GM18520 (cell line): ENCODE measurements at regions not wholly inside any gene's neighbourhood (a gene's known extent, or its start where the extent isn't known, plus 50 kb on each side); places are given as distances from the start of the nearest gene placed in this dataset.

Experiments
- ATAC-seq: cut with Tn5 transposase; IDR thresholded peaks from one replicate; pipeline ENCODE4 v1.9.1; 2021; ENCODE audit not compliant: unreplicated experiment

DNA sequence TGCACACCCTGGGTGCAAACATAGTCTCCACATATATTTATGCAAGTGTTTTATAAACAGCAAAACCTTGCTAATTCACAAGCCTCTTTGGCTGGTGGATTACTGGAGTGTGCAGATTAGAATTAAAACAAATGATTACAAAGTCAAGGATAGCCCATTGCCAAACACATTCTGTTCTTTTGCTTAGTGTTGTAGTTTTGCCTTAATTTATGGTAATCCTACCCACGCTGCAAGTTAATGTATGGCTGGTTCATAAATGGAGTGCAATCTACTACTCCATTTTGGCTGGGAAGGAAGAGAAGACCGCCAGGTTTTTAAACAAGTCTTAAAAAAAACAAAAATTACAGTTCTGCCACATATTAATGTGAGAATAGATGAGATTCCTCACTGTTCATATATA is 883.1 kb upstream of the KLHL29 start:
- no peak for ATAC-seq

DNA sequence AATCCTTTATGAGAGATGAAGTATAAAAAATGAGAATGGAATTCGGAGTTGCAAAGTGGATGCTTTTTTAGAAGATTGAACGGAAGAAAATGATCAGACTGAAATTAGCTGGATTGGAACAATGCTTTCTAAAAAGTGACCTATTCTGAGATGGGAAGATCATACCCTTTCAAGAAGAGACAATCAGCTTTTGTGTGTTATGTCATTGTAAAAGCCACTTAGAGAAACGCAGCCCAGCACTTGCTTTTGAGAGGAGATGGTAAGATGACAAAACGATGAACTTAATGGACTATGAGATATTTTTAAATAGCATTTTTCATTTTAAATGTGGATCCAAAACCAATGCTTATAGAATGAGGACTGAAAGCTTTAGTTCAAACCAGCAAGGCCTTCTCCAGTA is 871.4 kb upstream of the KLHL29 start:
- no peak for ATAC-seq

DNA sequence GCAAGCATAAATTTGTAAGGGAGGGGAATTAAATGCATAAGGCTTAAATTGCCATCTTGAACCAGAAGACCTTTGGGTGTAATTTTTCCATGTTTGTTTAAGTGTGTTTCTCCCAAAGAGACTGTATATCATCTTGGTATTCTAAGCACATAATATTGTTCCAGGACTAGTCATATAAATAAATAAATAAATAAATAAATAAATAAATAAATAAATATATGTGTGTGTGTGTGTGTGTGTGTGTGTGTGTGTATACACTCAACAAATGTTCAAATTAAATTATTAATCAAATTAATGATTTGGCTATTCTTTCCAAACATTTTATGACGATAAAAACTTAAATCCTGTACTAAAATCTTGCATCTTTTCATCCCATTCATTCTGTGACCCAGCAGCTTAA is 867.8 kb upstream of the KLHL29 start:
- no peak for ATAC-seq

DNA sequence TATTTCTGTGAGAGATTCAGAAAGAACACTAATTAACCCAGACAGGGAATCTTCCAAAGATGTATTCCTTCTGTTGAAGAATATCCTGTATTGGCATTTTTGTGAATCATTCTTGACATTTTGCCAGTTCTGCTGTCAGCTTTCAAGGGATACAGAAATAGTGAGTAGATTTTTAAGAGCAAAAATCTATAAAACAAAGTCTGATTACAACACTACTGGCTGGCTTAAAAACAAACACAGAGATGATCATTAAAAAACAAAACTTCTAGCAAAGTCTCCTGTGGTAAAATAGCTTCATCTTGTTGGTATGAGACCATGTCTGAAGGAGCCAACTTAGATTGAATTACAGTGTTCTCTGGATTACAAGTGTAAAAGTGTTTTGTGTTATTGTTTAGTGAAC is 866.3 kb upstream of the KLHL29 start:
- no peak for ATAC-seq

DNA sequence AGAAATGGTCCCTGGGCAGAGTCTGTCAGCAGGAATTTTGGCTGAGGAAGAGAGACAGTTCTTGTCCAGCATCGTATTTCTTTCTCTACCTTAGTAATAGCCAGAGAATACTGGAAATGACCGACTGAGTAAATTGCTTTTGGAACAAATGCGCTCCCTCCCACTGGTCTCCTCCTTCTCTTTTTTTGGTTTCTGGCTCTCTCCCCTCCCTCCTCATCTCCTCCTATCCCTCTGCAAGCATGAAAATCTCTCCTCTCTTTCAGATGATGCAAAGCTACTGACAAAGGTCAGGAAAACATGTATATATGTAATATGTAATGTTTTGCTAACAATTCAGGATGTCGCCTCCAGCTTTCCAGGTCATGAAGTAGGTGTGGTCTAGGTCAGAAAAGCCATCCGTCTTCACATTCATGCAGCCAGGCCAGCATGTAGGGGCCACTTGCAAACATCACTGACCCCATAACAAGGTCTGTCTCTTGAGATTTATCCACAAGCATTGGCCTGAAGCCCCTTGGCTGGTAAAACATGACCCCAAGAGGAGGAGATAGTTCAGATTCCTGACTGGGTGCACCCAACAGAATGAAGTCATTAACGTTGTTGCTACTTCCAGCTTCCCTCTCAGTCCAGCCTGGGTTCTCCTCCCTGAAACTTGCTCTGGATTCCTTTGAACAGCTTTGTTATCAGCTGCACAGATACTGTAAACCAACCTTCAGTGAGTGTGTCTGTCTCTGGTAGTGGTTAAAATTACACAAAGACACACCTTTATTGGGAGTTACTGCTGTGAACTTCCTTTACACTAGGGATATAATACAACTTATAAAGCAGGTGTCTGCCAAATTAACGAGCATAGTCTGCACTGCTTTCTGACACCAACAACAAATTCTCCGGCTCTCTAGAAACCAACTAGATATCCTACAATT is 864.4 kb upstream of the KLHL29 start:
- ATAC-seq = no peak

DNA sequence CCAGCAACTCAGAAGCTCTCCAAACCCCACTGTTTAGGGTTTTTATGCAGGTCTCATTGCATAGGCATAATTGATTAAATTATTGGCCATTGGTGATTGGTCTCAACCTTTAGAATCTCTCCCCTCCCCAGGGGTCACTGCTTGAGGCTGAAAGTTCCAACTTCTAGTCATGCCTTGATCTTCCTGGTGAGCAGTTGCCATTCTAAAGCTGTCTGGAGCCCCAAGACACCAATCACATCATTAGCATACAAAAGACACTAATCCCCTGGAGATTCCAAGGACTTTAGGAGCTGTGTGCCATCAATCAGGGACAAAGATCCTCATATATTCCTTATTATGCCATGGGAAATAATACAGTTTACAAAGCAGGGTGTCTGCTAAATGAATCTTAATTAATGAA is 863.4 kb upstream of the KLHL29 start:
- ATAC-seq = no peak

DNA sequence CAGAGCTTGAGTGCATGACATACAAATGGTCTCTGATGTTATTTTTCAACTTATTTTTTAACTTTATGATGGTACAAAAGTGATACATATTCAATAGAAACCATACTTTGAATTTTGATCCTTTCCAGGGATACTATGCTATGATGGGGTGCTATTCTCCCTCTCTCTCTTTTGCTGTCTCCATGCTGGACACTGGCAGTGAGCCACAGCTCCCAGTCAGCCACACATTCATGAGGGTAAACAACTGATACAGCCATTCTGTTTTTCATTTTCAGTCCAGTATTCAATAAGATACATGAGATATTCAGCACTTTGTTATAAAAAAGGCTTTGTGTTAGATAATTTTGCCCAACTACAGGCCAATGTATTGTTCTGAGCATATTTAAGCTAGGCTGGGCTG is 859.3 kb upstream of the KLHL29 start:
- no peak for ATAC-seq

DNA sequence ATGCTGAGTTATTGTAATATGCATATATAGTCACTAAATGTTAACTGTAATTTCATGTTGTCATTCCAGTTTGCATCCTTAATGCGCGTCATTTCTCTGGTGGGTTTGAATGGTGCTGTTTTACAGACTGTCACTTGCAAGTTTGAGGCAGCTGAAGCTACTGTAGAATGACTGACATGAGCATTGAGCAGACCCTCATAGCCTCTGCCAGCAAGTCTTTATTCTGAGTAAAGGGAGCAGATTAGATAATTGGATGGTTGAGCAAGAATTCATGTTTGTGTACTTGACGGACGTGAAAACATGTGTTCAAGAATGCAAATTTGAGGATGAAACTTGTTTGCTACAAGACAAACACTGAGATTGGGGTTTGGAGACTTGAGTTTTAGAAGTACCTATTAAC is 854.8 kb upstream of the KLHL29 start:
- ATAC-seq = no peak

DNA sequence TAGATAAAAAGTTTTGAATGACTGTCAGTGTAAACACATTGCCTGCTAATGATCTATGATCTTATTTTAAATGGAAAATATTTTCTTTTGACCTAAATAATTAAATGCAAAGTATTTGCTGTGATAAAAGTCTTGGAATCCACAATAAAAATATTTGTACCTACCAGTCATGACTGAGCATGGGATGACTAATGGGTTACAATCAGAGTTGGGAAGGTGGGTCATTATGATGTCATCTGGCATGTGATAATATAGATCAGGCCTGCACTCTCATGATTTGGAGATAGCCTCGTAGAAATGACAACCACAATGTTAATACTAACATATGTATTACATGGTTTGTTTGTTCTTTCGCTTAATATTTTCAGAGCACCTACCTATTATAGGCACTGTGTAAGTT is 848.8 kb upstream of the KLHL29 start:
- no peak for ATAC-seq

DNA sequence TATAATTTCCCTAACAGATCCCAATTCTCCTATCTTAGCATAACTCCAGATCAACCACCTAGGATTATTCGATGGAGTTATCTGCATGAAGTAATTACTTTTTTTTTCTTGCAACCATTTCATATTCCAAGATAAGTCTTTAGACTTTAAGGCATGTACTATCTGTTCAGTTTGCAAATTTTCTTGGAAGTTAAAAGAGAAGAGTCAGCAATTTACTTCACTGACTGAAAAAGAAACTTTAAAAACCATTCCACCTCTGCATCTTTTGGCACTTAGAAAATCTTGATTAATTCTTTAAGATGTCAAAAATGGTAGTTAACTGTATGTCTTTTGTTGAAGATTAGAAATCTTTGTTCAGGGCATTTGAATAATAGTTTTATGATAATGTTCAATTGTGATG is 830.5 kb upstream of the KLHL29 start:
- no peak for ATAC-seq

DNA sequence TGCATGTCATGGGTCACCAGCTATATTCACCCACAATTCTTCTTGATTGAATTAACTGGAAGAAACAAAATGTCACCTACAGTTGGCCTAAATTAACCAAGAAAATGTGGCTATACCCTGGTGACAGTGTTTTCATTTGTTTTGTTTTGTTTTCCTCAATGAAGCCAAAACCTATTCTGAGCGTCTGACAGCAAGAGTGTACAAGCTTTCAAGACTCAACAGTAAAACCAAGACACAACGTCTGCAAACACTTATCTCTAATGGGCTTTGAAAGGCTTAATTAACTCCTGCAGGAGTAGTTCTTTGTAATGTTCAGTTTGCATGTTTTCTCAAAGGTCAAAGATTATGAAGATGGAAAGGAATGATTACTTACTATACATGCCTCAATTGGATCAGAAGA is 827.6 kb upstream of the KLHL29 start:
- no peak for ATAC-seq

DNA sequence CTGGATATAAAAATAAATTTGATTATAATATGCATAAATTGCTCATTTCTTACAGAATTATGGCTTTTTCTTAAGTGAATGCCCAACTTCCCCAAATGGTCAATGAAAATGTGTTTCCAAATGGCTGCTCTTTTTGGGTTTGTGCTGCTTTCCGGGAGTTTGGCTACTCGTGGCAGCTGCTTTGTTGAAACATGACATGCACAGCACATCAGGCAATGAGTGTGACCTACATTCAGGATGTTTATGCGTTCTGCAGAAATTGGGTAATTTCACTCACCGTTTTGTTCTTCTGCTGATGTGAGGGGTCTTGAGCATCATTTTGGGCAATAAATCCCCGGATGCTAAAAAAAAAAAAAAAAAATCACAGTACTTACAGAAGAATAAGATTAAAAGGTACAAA is 825.0 kb upstream of the KLHL29 start:
- ATAC-seq = no peak

DNA sequence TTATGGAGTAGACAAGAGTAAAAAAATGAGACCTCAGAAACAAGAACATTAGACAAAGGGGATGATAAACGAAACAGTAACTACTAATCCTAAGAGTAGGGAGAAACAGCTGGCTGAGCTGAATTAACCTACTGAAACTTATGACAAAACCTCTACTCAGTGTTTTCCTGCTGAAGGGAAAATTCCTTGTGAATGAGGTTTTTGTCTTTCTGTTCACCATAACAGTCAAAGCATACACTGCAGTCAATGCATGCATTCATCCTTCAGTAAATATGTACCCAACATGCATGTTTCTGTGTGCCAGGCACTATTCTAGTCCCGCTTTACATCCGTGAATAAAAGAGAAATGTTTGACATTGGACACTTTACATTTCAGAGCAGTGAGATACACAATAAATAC is 805.6 kb upstream of the KLHL29 start:
- ATAC-seq = no peak

DNA sequence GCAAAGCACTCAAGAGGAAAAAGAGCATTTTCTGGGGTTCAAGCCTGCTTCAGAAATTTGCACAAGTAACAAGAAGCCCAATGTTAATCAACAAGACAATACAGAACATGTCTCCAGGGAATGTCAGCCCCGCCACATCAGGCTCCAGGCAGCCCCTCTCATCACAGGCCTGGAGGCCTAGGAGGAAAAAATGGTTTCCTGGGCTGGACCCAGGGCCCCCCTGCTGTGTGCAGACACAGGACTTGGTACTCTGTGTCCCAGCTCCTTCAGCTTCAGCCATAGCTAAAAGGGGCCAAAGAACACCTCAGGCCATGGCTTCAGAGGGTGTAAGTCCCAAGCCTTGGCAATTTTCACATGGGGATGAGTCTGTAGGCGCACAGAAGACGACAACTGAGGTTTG is 802.9 kb upstream of the KLHL29 start:
- ATAC-seq = no peak

DNA sequence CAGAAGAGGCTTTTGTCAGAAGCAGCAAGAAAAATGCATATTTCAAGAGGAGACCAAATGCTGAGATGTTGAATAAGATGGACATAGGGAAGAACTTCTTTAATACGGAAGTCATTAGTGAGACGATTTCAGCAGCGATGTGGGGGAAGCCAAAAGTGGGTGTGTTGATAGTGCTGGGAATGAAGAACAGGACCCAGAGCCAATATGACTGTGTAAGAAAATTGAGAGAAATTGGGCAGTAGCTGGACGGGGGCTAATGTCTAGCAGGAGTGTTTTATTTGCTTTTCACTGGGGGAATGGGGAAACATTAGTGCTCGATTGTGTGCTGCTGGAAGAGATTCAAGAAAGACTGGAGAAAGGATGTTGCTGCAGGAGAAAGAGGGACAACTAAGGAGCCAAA is 788.7 kb upstream of the KLHL29 start:
- ATAC-seq = no peak

DNA sequence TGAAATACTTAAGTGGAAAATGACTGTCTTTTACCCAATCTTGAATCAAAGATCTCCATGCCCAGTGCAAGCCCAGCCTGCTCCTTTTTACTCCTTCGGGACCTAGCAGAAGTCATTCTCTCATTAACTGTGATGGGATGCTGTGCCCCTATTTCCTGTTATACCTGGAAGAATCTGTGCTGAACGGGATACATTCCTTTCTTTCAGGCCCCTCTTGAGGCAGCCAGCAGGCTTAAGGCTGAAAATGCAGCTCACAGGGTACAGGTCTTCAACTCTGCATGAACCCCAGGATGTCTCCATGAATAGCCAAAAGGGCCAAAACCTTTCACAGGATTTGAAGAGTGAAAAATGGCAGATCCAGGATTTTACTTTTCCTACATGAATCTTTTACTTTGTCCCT is 784.8 kb upstream of the KLHL29 start:
- ATAC-seq = no peak

DNA sequence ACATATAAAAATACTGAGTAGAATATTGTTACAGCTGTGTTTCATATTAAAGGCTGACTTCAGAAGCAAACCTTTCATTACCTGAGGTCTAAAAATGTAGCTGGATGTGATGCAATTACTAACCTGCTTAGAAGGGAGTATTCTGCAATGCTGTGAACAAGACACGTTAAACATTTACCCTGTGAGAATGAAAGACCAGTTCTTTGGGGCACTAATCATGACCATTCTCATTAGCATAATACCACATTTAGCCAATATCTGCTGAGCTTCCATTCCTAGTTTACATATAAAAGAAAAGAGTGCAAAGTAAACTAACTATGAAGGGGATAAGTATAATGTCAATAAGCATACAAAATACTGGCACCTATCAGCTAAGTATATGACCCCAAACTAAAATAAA is 784.0 kb upstream of the KLHL29 start:
- ATAC-seq = no peak

DNA sequence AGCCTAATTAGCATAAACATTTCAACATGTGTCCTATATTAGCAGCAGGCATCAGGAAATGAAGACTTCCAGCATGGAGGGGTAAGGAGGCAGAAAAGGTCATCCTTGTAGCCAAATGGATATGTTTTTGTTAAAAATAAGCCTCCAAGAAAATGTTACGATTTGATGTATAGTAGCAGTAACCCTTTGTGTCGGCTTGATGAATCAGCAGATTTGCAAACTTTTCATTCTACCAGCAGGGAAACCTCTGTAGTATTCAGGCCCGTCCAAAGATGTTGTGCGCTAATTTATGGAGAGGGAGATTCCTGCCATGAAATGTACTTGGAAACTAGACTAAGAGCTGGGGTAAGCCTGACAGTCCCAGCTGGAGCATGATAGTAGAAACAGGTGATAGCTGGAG is 780.8 kb upstream of the KLHL29 start:
- no peak for ATAC-seq

DNA sequence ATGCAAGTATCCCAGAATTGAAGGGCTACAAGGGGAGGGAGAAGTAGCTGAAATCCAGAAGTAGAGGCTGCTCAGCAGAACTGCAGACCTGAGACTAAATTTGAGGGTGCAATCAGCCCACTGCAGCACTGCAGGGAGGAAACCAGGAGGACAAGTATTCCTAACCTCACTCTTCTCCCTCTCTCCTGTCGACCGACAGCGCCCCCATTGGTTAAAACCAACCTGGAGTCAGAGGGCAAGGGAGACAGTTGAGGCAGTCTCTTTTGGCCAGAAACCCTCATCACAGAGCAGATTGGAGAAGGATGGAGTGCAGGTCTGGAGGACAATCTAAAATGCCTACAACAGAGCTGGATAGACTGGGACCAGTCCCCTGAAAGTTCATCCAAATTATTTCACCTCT is 768.9 kb upstream of the KLHL29 start:
- ATAC-seq = no peak

DNA sequence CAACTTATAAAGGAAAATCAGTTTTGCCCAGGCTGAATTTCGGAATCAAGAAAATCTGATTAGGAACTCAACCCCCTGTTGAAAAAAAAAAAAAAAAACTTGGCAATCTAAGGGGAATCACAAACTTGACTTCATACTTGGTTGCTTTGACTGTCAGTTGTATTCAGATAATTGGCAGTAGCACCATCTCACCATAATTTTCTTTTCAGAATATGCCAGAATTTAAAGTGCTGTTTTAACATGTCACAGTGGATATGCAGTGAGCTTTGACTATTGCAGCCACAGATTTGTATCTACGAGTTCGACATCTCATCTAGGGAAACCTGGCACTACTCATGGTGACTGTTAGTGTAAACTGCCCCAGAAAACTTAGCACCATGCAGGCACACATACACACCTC is 761.4 kb upstream of the KLHL29 start:
- no peak for ATAC-seq

DNA sequence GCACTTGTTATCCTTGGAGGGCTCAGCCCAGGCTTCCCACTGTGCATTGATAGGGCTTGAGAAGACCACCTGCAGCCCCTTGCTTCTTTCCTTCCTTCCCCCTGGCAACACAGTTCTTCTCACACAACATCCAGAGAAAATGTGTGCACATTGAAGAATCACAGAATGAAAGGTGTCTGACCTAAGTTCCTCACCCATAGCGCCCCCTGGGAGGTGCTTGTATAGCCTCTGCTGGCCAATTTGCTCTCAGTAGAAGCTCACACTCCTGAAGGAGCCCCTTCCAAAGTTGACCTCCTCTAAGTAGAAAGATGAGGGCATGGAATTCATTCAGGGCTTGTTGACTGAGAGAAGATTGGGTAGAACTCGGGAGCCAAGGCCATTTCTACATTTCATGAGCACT is 758.4 kb upstream of the KLHL29 start:
- no peak for ATAC-seq

DNA sequence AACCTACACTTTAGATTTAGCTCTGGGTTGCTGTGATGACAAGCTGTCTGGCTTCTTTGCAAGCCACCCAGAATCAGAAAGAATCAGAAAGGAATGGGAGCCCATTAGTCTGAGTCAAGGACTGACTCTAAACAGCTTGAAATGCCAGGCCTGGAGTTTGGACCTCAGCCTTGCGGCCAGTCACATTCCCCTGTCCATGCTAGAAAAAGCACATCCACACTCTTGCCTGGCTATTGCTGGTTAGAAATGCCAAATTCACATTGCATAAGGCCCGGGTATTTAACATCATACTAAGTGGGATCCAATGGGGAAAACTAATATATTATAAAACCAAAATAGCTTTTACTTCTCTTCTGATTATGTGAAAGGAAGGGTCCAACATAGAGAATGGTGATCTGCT is 756.8 kb upstream of the KLHL29 start:
- ATAC-seq = no peak

DNA sequence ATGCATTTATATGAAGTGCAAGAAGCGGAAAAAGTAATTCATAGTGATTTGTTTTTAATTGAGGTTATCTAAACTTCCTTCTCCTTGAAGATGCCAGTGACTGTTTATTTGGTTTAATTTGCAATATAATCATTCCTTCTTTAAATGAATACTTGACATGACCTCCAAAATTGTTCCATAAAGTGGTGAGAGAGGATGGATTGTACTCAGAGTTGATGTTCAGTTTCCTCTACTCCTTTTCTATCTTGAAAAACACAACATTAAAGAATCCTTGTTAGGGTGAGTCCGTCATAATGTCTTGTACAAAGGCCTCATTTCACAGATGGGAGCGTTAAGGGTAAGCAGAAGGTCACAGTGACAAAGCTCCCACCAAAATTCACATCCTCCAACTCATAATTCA is 756.1 kb upstream of the KLHL29 start:
- no peak for ATAC-seq
